GM12892 (cell line): ENCODE measurements at regions not wholly inside any gene's neighbourhood (a gene's known extent, or its start where the extent isn't known, plus 50 kb on each side); places are given as distances from the start of the nearest gene placed in this dataset.
A peak's percentile ranks its signal among the peaks of the same experiment; 100 is the strongest.
"Not testable (repeated sequence)": the region's sequence is repeated elsewhere in the genome, so short reads cannot be mapped to it uniquely, and the experiment has no call there.

Experiments used
- DNase-seq: peaks from one replicate; pipeline ENCODE4 v3.0.0; 2011; ENCODE audit not compliant: insufficient read length
- FAIRE-seq: peaks from 2 replicates; lab custom pipeline; 2011; peaks lifted over from hg19 to GRCh38; lab: Jason Lieb, UNC
- POLR2A ChIP-seq: IDR thresholded peaks from 2 replicates; pipeline ENCODE4 v1.6.1; 2011; ENCODE audit warnings: low read depth, low read length, control low read depth
- POLR2AphosphoS5 ChIP-seq: IDR thresholded peaks from 2 replicates; pipeline ENCODE4 v1.6.1; 2011; ENCODE audit warnings: low read depth, low read length, control low read depth
- TAF1 ChIP-seq: IDR thresholded peaks from 2 replicates; pipeline ENCODE4 v1.6.1; 2011; ENCODE audit warnings: low read depth, mild to moderate bottlenecking, control low read depth, low read length, borderline replicate concordance

GRCh38 chr3:137180220-137180619 lies 222.4 kb downstream of the IL20RB start:
- DNase-seq (no peak), FAIRE-seq (no peak)
- no peak for TF ChIP-seq TAF1
- no peak for TF ChIP-seq POLR2AphosphoS5
- no peak for TF ChIP-seq POLR2A

DNA sequence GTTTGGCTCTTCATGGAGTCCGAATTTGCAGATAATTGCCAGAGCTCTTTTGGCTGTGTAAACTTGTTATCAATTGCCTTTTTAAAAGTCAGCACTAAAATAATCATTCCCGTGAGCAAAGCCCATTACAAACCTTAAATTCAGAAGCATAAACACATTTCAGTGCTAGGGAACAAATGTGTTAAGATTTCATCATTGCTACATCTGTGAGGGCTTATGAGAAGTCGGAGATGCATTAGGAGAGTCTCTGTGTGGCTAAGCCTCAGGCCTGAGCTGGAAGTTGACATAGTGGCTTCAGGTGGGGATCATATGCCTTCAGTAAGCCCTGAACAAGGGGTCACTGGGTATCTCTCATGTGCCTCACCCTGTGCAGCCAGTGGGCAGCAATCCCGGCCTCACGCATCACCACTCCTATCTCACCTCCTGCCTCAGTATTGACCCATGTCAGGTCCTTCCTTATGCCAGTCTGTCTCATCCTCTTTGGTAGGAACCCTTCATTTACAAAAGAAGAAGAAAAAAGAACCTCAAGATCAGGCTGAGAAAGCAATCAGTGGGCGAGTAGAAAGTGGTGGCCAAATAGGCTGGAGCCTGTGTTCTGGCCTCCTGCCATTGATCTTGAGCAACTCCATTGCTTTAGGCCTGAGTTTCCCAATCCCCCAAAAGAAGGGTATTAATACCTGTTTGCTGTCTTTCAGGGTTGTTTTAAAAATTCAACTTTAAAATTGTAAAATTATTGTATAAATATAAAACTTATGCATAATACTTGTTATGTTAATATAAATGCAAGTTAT lies 233.5 kb downstream of the IL20RB start:
- no peak for FAIRE-seq
- no peak for TF ChIP-seq POLR2AphosphoS5

GRCh38 chr3:137191951-137192350 lies 234.2 kb downstream of the IL20RB start:
- TF ChIP-seq TAF1 = no peak
- TF ChIP-seq POLR2A = no peak
- TF ChIP-seq POLR2AphosphoS5 = no peak
- no peak for FAIRE-seq
- no peak for DNase-seq

More for the DNA sequence above, 233.5 kb downstream of the IL20RB start:
- DNase-seq = no peak

DNA sequence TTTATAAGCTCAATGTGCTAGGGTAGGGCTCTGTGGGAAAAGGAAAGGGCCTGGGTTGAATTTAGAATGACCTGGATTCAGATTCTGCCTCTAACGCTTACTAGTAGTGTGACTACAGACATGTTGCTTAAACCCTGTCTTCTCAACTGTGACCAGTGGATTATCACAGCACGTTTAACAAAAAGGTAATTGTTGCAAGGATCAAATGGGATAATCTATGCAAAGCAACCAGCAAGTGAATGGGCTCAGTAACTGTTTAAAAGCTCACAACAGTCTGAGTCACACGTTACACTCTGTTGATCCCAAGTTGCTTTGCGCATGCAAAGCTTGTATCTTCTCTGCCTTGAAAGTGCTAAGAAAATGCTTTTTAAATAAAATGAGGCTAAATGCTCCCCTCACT lies 236.5 kb downstream of the IL20RB start:
- DNase-seq (no peak), FAIRE-seq (no peak)
- no peak for TF ChIP-seq POLR2AphosphoS5
- TF ChIP-seq POLR2A = no peak
- TF ChIP-seq TAF1 = no peak

GRCh38 chr3:137198374-137198773 lies 240.6 kb downstream of the IL20RB start:
- not testable (repeated sequence) for FAIRE-seq

DNA sequence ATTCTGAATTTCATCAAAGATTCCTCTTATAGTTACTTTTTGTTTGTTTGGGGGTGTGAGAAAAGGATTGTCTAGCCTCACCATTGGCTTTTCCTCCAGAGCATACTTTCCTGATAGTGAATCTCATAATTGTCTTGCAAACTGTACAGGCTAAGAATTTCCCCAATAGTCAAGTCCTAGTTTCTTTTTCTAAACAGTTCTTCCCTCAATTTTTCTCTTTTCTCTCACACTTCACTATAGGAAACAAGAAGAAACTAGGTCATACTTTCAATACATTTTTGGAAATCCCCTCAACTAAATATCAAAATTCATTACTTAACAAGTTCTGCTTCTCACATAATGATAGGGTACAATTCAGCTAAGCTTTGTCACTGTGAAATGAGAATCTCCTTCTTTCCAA lies 241.9 kb downstream of the IL20RB start:
- TF ChIP-seq POLR2AphosphoS5 = no peak
- no peak for TF ChIP-seq POLR2A
- no peak for TF ChIP-seq TAF1
- peak; percentile 74 for FAIRE-seq
- no peak for DNase-seq

More at GRCh38 chr3:137198374-137198773, 240.6 kb downstream of the IL20RB start:
- DNase-seq = not testable (repeated sequence)

GRCh38 chr3:137201066-137201465 lies 243.3 kb downstream of the IL20RB start:
- no peak for TF ChIP-seq TAF1
- no peak for TF ChIP-seq POLR2AphosphoS5
- TF ChIP-seq POLR2A = no peak
- no peak for FAIRE-seq
- DNase-seq = no peak

DNA sequence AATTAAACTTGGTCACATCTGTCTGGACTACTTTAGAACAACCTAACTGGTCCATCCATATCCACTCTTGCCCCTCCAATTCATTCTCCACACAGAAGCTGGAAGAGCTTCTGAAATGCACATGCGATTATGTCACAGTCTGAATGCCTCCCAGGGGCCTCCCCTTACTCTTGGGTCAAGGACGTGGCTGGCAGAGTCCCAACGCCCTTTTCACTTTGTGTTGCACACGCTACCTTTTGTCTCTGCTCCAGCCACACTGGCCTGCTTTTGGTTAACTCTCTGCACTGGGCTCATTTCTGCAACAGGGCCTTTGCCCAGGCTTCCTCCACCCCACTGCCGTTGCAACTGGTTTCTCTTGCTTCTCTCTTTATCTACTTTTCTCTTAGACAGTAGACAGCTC lies 245.2 kb downstream of the IL20RB start:
- TF ChIP-seq TAF1 (no peak), POLR2A (no peak), POLR2AphosphoS5 (no peak)
- no peak for FAIRE-seq
- no peak for DNase-seq

GRCh38 chr3:137204409-137204808 lies 246.6 kb downstream of the IL20RB start:
- no peak for FAIRE-seq

GRCh38 chr3:137205394-137206045 lies 247.7 kb downstream of the IL20RB start:
- TF ChIP-seq POLR2A (no peak), TAF1 (no peak)
- FAIRE-seq = no peak
- DNase-seq = no peak

More at GRCh38 chr3:137204409-137204808, 246.6 kb downstream of the IL20RB start:
- DNase-seq = no peak
- no peak for TF ChIP-seq TAF1
- TF ChIP-seq POLR2AphosphoS5 = no peak
- TF ChIP-seq POLR2A = no peak

DNA sequence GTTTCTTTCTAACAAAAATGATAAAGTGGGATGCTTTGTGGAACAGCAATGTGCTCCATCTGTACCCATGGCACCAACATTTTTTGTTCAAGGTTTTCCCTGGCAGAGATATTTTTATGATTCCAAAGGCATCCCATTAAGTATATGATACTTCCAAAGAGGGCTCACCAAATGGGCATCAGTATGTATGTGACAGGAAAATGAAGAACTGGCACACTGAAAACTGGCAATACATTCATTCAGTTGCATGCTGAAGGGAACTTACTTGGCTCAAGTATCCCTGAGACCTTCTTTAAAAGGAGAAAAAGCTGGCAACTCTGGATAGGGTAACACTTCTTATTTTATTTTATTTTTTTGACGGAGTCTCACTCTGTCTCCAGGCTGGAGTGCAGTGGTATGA lies 249.8 kb downstream of the IL20RB start:
- TF ChIP-seq TAF1 (no peak), POLR2A (no peak), POLR2AphosphoS5 (no peak)
- FAIRE-seq = no peak
- no peak for DNase-seq

DNA sequence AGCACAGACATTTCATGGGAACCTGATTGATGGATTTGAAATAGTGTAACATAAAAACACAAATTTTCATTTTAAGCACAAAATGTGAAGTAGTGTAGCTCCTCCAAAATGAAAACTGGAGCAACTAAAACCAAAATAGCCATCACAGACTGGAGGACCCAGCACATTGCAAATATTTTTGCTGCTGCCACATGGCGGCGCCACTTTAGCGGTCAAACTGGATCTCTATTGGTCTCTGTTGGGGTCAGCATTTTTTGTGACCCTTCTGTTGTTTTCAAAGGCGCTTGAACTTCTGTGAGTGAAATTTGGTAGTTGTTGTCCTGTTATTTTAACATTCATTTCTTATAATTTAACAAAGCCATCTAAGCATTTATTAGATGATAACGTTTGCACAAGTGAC lies 259.9 kb downstream of the IL20RB start:
- TF ChIP-seq POLR2A (no peak), POLR2AphosphoS5 (no peak), TAF1 (no peak)
- DNase-seq (no peak), FAIRE-seq (no peak)
